MM.1S (cell line): ENCODE measurements at regions not wholly inside any gene's neighbourhood (a gene's known extent, or its start where the extent isn't known, plus 50 kb on each side); places are given as distances from the start of the nearest gene placed in this dataset.

Source experiments
- EZH2 ChIP-seq: fragments of 300-600 bp; sonication (generic); optimal IDR thresholded peaks from 2 replicates; pipeline ENCODE3; 2017; ENCODE audit warnings: low read depth, mild to moderate bottlenecking, antibody characterized with exemption, low read length, mixed read lengths
- TF ChIP-seq, protein P1 (sequence below): fragments of 300-600 bp; sonication (generic); IDR thresholded peaks from 2 replicates; pipeline ENCODE4 v1.5.1; 2016; ENCODE audit warnings: antibody characterized with exemption, low read length, mixed read lengths

DNA sequence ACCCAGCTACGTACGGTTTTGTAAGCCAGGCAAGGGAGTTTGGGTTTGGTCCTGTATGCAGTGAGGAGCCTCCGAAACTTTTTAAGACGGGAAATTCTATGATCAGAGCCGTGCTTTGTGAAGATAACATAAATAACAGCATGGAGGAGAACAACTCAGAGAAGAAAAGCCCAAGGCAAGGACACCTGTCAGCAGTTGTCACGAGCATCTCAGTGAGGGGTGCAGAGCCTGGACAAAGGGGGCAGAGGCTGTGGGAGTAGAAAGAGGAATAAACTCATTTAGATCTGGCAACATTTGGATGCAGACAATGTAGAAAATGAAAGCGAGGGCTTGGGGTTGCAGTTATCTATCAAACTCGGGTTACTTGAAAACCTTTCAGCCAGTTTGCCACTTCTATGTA, 64.5 kb downstream of the CAVIN2 start:
- TF ChIP-seq, protein P1, sequence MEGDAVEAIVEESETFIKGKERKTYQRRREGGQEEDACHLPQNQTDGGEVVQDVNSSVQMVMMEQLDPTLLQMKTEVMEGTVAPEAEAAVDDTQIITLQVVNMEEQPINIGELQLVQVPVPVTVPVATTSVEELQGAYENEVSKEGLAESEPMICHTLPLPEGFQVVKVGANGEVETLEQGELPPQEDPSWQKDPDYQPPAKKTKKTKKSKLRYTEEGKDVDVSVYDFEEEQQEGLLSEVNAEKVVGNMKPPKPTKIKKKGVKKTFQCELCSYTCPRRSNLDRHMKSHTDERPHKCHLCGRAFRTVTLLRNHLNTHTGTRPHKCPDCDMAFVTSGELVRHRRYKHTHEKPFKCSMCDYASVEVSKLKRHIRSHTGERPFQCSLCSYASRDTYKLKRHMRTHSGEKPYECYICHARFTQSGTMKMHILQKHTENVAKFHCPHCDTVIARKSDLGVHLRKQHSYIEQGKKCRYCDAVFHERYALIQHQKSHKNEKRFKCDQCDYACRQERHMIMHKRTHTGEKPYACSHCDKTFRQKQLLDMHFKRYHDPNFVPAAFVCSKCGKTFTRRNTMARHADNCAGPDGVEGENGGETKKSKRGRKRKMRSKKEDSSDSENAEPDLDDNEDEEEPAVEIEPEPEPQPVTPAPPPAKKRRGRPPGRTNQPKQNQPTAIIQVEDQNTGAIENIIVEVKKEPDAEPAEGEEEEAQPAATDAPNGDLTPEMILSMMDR, result no peak
- TF ChIP-seq EZH2, result no peak
